Type B pancreatic cell (in vitro differentiated cells): ENCODE measurements at regions not wholly inside any gene's neighbourhood (a gene's known extent, or its start where the extent isn't known, plus 50 kb on each side); places are given as distances from the start of the nearest gene placed in this dataset.

Experiments
- DNase-seq: peaks from one replicate; pipeline ENCODE4 v3.0.0; 2021; ENCODE audit warnings: mixed read lengths; ENCODE audit not compliant: unreplicated experiment; ENCODE audit errors: extremely low spot score
- H3K27ac Mint-ChIP-seq: 2 replicates; pipeline ENCODE4 v1.8.0; 2021; ENCODE audit warnings: mild to moderate bottlenecking, mixed read lengths
- H3K27me3 Mint-ChIP-seq: 2 replicates; pipeline ENCODE4 v1.8.0; 2021; ENCODE audit warnings: mixed read lengths
- H3K36me3 Mint-ChIP-seq: 2 replicates; pipeline ENCODE4 v1.8.0; 2021; ENCODE audit warnings: mixed read lengths
- H3K4me1 Mint-ChIP-seq: one replicate; pipeline ENCODE4 v1.8.0; 2021; ENCODE audit warnings: mixed read lengths; ENCODE audit not compliant: unreplicated experiment
- H3K4me3 Mint-ChIP-seq: 2 replicates; pipeline ENCODE4 v1.8.0; 2021; ENCODE audit warnings: mild to moderate bottlenecking, mixed read lengths
- H3K9me3 Mint-ChIP-seq: 2 replicates; pipeline ENCODE4 v1.8.0; 2021; ENCODE audit warnings: mixed read lengths
- TF ChIP-seq, protein P1 (sequence below): fragments of 200-600 bp; sonication (generic); conservative IDR thresholded peaks from 2 replicates; pipeline ENCODE4 v1.5.0; 2021; ENCODE audit warnings: antibody characterized with exemption, mild to moderate bottlenecking

DNA sequence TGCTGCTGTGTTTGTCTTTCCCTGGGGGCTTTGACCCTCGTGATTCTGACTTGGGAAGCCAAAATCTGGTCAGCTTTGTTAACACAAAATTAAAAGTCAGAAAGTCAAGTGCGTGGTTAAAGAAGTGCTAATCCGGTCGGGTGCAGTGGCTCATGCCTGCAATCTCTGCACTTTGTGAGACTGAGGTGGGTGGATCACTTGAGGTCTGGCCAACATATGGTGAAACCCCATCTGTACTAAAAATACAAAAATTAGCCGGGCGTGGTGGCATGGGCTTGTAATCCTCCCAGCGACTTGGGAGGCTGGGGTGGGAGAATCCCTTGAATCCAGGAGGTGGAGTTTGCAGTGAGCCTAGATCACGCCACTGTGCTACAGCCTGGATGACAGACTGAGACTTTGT is 844.6 kb downstream of the VRK1 start:
- H3K4me3 Mint-ChIP-seq: no peak overlapping the region
- peaks cover 3% of the 10 kb centered on the region for H3K27me3 Mint-ChIP-seq
- no peak for DNase-seq
- TF ChIP-seq, protein P1, sequence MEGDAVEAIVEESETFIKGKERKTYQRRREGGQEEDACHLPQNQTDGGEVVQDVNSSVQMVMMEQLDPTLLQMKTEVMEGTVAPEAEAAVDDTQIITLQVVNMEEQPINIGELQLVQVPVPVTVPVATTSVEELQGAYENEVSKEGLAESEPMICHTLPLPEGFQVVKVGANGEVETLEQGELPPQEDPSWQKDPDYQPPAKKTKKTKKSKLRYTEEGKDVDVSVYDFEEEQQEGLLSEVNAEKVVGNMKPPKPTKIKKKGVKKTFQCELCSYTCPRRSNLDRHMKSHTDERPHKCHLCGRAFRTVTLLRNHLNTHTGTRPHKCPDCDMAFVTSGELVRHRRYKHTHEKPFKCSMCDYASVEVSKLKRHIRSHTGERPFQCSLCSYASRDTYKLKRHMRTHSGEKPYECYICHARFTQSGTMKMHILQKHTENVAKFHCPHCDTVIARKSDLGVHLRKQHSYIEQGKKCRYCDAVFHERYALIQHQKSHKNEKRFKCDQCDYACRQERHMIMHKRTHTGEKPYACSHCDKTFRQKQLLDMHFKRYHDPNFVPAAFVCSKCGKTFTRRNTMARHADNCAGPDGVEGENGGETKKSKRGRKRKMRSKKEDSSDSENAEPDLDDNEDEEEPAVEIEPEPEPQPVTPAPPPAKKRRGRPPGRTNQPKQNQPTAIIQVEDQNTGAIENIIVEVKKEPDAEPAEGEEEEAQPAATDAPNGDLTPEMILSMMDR: no peak
- peaks cover 9% of the 10 kb centered on the region for H3K9me3 Mint-ChIP-seq
- no peak overlapping the region for H3K27ac Mint-ChIP-seq
- peaks cover 37% of the 10 kb centered on the region for H3K4me1 Mint-ChIP-seq
- H3K36me3 Mint-ChIP-seq: no peaks in the 10 kb centered on the region

DNA sequence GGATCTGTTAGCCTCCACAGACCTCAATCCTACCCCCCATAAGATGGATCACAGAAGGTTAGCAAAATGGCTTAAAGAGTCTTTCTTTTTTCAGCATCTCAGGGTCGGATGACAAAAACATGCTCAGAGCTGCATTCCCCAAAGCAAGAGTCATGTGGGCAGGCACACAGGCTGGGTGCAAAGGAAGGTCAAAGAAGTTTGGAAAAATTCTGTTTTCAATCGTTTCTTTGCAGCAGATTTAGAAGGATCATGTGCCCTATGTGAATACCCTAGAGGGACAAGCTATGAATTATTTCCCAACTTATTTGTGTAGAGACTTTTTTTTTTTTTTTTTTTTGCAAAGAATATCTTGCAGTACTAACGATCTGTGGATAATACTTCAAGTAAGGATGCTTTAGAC is 845.4 kb downstream of the VRK1 start:
- Mint-ChIP-seq H3K27me3 (no peaks in the 10 kb centered on the region), H3K4me3 (no peak overlapping the region), H3K27ac (no peak overlapping the region), H3K36me3 (no peaks in the 10 kb centered on the region), H3K4me1 (peaks cover 37% of the 10 kb centered on the region), H3K9me3 (peaks cover 9% of the 10 kb centered on the region)
- TF ChIP-seq, protein P1: no peak
- no peak for DNase-seq

DNA sequence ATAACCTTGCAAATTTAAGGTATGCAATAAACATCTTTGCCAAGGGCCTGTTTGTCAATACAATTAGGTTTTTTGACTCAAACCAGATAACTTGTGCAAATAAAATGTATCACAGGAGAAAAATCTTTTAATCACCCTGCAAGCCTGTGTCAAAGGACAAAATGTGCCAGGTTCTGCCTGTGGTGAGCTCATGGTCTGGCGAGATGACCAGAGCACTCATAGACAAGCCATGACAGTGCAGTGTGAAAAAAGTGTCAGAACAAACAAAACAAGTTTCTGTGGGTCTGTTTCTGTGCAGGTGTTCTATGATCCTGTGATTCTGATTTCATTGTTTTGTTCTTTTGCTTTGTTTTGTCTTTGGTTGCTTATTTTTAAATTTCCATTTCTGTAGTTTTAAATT is 847.2 kb downstream of the VRK1 start:
- Mint-ChIP-seq H3K9me3 (peaks cover 5% of the 10 kb centered on the region), H3K36me3 (no peaks in the 10 kb centered on the region), H3K4me1 (peaks cover 25% of the 10 kb centered on the region), H3K27ac (no peak overlapping the region), H3K4me3 (no peak overlapping the region), H3K27me3 (no peaks in the 10 kb centered on the region)
- DNase-seq: no peak
- TF ChIP-seq, protein P1: no peak

DNA sequence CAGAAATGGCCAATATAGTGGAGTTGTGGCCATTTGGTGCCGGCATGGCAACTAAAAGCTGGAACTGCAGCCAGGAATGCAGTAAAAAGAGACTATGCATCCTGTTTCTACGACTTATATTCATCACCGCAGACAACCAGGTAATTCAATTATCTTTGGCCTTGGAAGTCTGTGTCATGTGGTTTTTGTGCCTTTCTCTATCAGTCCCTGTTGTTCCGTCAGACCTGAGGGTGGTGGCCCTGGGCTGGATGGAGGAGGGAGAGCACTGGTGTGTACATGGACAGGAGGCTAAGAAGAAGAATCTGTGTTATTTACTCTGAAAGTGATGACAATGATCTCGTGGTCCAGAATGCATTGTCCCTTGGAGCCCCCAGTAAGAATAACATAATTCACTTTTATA is 852.6 kb downstream of the VRK1 start:
- Mint-ChIP-seq H3K27ac (no peak overlapping the region), H3K4me1 (peaks cover 4% of the 10 kb centered on the region), H3K27me3 (peaks cover 3% of the 10 kb centered on the region), H3K4me3 (no peak overlapping the region), H3K36me3 (no peaks in the 10 kb centered on the region), H3K9me3 (no peaks in the 10 kb centered on the region)
- TF ChIP-seq, protein P1: no peak
- no peak for DNase-seq

DNA sequence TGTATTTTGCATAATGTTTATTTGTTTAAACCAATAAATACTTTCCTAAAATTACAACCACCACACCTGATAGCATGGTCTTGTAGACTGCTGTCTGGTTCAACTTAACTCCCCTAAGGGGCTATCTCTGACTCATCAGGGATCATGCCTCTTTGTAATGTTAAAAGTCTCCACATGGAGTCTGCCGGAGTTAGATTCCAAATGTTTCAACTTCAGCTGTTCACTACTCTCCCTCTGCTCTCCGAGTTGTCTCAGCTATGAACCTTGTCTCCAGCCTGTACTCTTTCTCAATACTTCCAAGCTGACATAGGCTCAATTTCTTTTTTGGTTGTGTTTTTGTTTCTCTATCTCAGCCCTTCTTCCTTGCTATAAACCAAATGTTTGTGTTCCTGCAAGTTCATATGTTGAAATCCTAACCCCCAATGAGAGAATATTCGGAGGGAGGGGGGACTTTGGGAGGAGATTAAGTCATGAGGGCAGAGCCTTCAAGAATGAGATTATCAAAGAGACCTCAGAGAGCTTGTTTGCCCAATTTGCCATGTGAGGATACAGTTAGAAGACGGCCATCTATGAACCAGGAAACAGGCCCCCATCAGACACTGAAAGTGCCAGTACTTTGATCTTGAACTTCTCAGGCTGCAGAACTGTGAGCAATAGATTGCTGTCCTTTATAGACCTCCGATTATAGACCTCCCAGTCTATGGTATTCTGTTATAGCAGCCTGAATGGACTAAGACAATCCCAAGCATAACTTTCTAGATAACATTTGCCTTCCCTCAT is 858.2 kb downstream of the VRK1 start:
- Mint-ChIP-seq H3K27ac (no peak overlapping the region), H3K4me3 (no peak overlapping the region)

More for the DNA sequence above, 858.2 kb downstream of the VRK1 start:
- peaks cover 16% of the 10 kb centered on the region for H3K4me1 Mint-ChIP-seq
- no peaks in the 10 kb centered on the region for H3K9me3 Mint-ChIP-seq
- H3K36me3 Mint-ChIP-seq: no peaks in the 10 kb centered on the region
- no peak for DNase-seq
- H3K27me3 Mint-ChIP-seq: peaks cover 5% of the 10 kb centered on the region
- TF ChIP-seq, protein P1: peak; percentile 34
